ENCODE measurements at regions not wholly inside any gene's neighbourhood (a gene's known extent, or its start where the extent isn't known, plus 50 kb on each side); places are given as distances from the start of the nearest gene placed in this dataset.

DNA sequence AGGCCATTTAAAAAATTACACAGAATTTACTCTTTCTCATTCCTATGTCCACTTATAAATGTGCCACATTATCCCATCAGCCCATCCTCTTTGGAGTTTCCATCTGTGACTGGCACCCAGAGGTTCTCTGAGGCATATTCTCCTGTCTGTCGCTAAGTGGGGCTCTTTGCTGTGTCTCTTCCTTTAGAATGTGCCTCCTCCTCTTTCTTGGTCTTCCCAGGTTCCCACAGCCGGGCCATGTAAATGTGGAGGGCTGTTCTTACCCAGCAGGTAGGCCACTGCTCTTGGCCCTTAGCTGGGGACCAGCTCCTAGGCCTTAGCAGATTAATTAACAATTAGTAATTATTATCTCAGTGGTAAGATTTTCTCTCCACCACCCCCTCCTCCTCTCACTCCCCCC is 167.0 kb downstream of the INSIG2 start:
- H3K4me2 ChIP-seq: peak overlapping the region; percentile 60
- peaks cover 19% of the 10 kb centered on the region for H3K9me3 Mint-ChIP-seq

GRCh38 chr2:118254116-118254515 is 165.8 kb downstream of the INSIG2 start:
- DNase-seq (ENCODE audit: low spot score): no peak
- Histone ChIP-seq H3K27me3 (no peaks in the 10 kb centered on the region), H3K4me1 (peaks cover 37% of the 10 kb centered on the region), H3K79me2 (ENCODE audit: low read depth) (no peaks in the 10 kb centered on the region), H2AFZ (replicated peaks) (no peak overlapping the region), H3F3A (ENCODE audit: low read depth) (peaks cover 33% of the 10 kb centered on the region), H4K20me1 (ENCODE audit: low read depth) (peaks cover 13% of the 10 kb centered on the region), H3K9me3 (ENCODE audit: low read depth) (no peaks in the 10 kb centered on the region), H3K27ac (no peak overlapping the region), H3K4me2 (no peak overlapping the region), H3K4me3 (no peak overlapping the region), H3K9ac (no peak overlapping the region), H3K36me3 (no peaks in the 10 kb centered on the region)
- no peak for TF ChIP-seq EZH2 (IDR thresholded peaks at IDR 0.05)
- TF ChIP-seq EZH2phosphoT487 (IDR thresholded peaks at IDR 0.05): no peak
- no peak for TF ChIP-seq CTCF (IDR thresholded peaks at IDR 0.05)
- Mint-ChIP-seq H3K4me1 (peaks cover 69% of the 10 kb centered on the region), H3K36me3 (peaks cover 3% of the 10 kb centered on the region), H3K9me3 (peaks cover 16% of the 10 kb centered on the region), H3K4me3 (peak overlapping the region; percentile 17), H3K27me3 (ENCODE audit: insufficient read depth, low read depth) (peaks cover 3% of the 10 kb centered on the region), H3K27ac (peak overlapping the region; percentile 76)

More for the DNA sequence above, 167.0 kb downstream of the INSIG2 start:
- peak overlapping the region; percentile 10 for H3K4me3 ChIP-seq
- H3K27ac ChIP-seq: no peak overlapping the region
- no peaks in the 10 kb centered on the region for H3K79me2 ChIP-seq (ENCODE audit: low read depth)
- peaks cover 13% of the 10 kb centered on the region for H4K20me1 ChIP-seq (ENCODE audit: low read depth)
- H3K9me3 ChIP-seq (ENCODE audit: low read depth): no peaks in the 10 kb centered on the region
- peaks cover 59% of the 10 kb centered on the region for H3K4me1 Mint-ChIP-seq
- H3F3A ChIP-seq (ENCODE audit: low read depth): peaks cover 33% of the 10 kb centered on the region
- no peak overlapping the region for H2AFZ ChIP-seq (replicated peaks)
- TF ChIP-seq EZH2 (IDR thresholded peaks at IDR 0.05): no peak
- TF ChIP-seq EZH2phosphoT487 (IDR thresholded peaks at IDR 0.05): no peak
- no peak for TF ChIP-seq CTCF (IDR thresholded peaks at IDR 0.05)
- peak overlapping the region; percentile 72 for H3K27ac Mint-ChIP-seq
- no peak overlapping the region for H3K4me3 Mint-ChIP-seq
- H3K27me3 ChIP-seq: no peaks in the 10 kb centered on the region
- H3K9ac ChIP-seq: no peak overlapping the region
- DNase-seq (ENCODE audit: low spot score): no peak
- no peaks in the 10 kb centered on the region for H3K36me3 ChIP-seq
- H3K36me3 Mint-ChIP-seq: peaks cover 6% of the 10 kb centered on the region
- peaks cover 3% of the 10 kb centered on the region for H3K27me3 Mint-ChIP-seq (ENCODE audit: insufficient read depth, low read depth)
- peaks cover 35% of the 10 kb centered on the region for H3K4me1 ChIP-seq

- Histone ChIP-seq H3K9me3 (ENCODE audit: low read depth) (no peaks in the 10 kb centered on the region), H3K79me2 (ENCODE audit: low read depth) (no peaks in the 10 kb centered on the region), H3K27me3 (no peaks in the 10 kb centered on the region), H3K4me1 (peaks cover 41% of the 10 kb centered on the region), H2AFZ (replicated peaks) (no peak overlapping the region), H3K9ac (no peak overlapping the region), H3K4me2 (no peak overlapping the region), H3K27ac (no peak overlapping the region), H3F3A (ENCODE audit: low read depth) (peaks cover 20% of the 10 kb centered on the region), H4K20me1 (ENCODE audit: low read depth) (peaks cover 9% of the 10 kb centered on the region), H3K4me3 (no peak overlapping the region), H3K36me3 (no peaks in the 10 kb centered on the region)
- peak; percentile 58 for DNase-seq (ENCODE audit: low spot score)
- H3K4me1 Mint-ChIP-seq: peaks cover 75% of the 10 kb centered on the region
- H3K9me3 Mint-ChIP-seq: no peaks in the 10 kb centered on the region
- H3K27me3 Mint-ChIP-seq (ENCODE audit: insufficient read depth, low read depth): no peaks in the 10 kb centered on the region
- no peak overlapping the region for H3K4me3 Mint-ChIP-seq
- H3K36me3 Mint-ChIP-seq: peaks cover under 1% of the 10 kb centered on the region
- H3K27ac Mint-ChIP-seq: no peak overlapping the region
- TF ChIP-seq CTCF (IDR thresholded peaks at IDR 0.05): no peak
- no peak for TF ChIP-seq EZH2phosphoT487 (IDR thresholded peaks at IDR 0.05)
- TF ChIP-seq EZH2 (IDR thresholded peaks at IDR 0.05): no peak
Measured at GRCh38 chr2:118251427-118251826, 163.2 kb downstream of the INSIG2 start.

Data from neural progenitor cell (in vitro differentiated cells).